CD4-positive, alpha-beta T cell (primary cell): ENCODE measurements at regions not wholly inside any gene's neighbourhood (a gene's known extent, or its start where the extent isn't known, plus 50 kb on each side); places are given as distances from the start of the nearest gene placed in this dataset.

ENCODE experiments used
- ATAC-seq: fragments of 200-7000 bp; cut with Tn5 transposase; one replicate; pipeline ENCODE4 v1.10.0; 2022; ENCODE audit warnings: mild to moderate bottlenecking; ENCODE audit not compliant: poor library complexity
- CTCF ChIA-PET: fragments of 350-600 bp; sonication (Branson Sonifier 250); formaldehyde crosslinking; loops from one replicate; lab custom pipeline; 2021; ENCODE audit warnings: antibody characterized with exemption, inconsistent platforms; lab: Charles Lee
- POLR2A ChIA-PET: fragments of 350-600 bp; sonication (Branson Sonifier 250); formaldehyde crosslinking; loops from one replicate; lab custom pipeline; 2021; ENCODE audit warnings: antibody characterized with exemption, inconsistent platforms; lab: Charles Lee
- DNase-seq, 14 experiments: peaks; one replicate each; pipeline ENCODE4 v3.0.0-alpha.2; 2013 to 2020; ENCODE audit warnings: mixed read lengths in 2 of 14
- H3K27ac ChIP-seq, 2 donors: one replicate each; pipeline versions ENCODE4 v1.5.1 to v1.7.0; 2013; ENCODE audit warnings: low read length in 2 of 2, low read depth in 1 of 2, mild to moderate bottlenecking in 1 of 2
- H3K27me3 ChIP-seq, 2 experiments: 1 replicate in 1 of 2; 2 replicates in 1 of 2; pipeline versions ENCODE4 v1.6.1 to v1.7.0; 2013; ENCODE audit warnings: low read length in 2 of 2, control low read depth in 1 of 2, mild to moderate bottlenecking in 1 of 2, moderate library complexity in 1 of 2; ENCODE audit not compliant: insufficient read depth in 2 of 2, control insufficient read depth in 1 of 2
- H3K36me3 ChIP-seq: one replicate; pipeline ENCODE4 v1.6.1; 2013; ENCODE audit warnings: low read length, control low read depth; ENCODE audit not compliant: insufficient read depth
- H3K4me1 ChIP-seq: one replicate; pipeline ENCODE4 v1.6.1; 2013; ENCODE audit warnings: low read length, control low read depth; ENCODE audit not compliant: insufficient read depth
- H3K4me3 ChIP-seq: one replicate; pipeline ENCODE4 v1.5.1; 2013; ENCODE audit warnings: mild to moderate bottlenecking, low read length, moderate library complexity
- H3K9me3 ChIP-seq, 2 experiments: 1 replicate in 1 of 2; 2 replicates in 1 of 2; pipeline versions ENCODE4 v1.6.1 to v1.7.0; 2013; ENCODE audit warnings: low read length in 2 of 2, mild to moderate bottlenecking in 2 of 2, control low read depth in 1 of 2, moderate library complexity in 1 of 2; ENCODE audit not compliant: control insufficient read depth in 1 of 2, insufficient read depth in 1 of 2
- H3K27ac Mint-ChIP-seq: one replicate; pipeline ENCODE4 v1.8.0; 2020; ENCODE audit warnings: mixed read lengths
- H3K27me3 Mint-ChIP-seq: one replicate; pipeline ENCODE4 v1.8.0; 2021; ENCODE audit warnings: mixed read lengths
- H3K36me3 Mint-ChIP-seq: one replicate; pipeline ENCODE4 v1.8.0; 2021; ENCODE audit warnings: low read depth, mixed read lengths
- H3K4me1 Mint-ChIP-seq: one replicate; pipeline ENCODE4 v1.8.0; 2021; ENCODE audit warnings: low read depth, mixed read lengths
- H3K4me3 Mint-ChIP-seq: one replicate; pipeline ENCODE4 v1.8.0; 2020; ENCODE audit warnings: mild to moderate bottlenecking, mixed read lengths
- H3K9me3 Mint-ChIP-seq: one replicate; pipeline ENCODE4 v1.8.0; 2020; ENCODE audit warnings: mixed read lengths
- intact Hi-C, 2 experiments: fragments of 100-400 bp; cut with DNase I in 1 of 2; cut with micrococcal nuclease in 1 of 2; formaldehyde crosslinking; loops; one replicate each; pipeline versions ENCODE4 v1.15.1 to v1.9.0; 2023 to 2025; cut with DNase I, micrococcal nuclease
- TF ChIP-seq, protein P1 (sequence below): fragments of 200-600 bp; IDR thresholded peaks from one replicate; pipeline ENCODE4 v1.8.0; 2022; ENCODE audit warnings: antibody characterized with exemption, mild to moderate bottlenecking

DNA sequence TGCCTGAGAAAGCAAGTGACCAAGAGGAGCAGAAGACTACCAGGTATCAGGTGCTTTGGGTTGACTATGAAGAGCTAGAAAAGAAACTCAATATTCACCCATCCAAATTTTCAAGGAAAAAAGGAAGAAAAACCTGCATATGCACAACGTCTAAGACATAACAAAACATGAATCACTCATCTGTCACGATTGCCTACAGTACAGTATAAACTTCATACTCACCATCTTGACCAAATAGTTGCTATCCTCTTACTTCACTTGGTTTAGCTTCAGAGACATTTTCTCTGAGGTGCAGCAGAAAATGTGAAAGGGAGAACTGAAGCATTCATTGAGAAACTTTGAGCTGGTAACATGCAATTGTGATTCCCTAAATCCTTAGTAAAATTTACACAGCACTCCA is 228.6 kb upstream of the MPDZ start:
- Mint-ChIP-seq H3K27ac (no peak overlapping the region), H3K9me3 (peaks cover 8% of the 10 kb centered on the region), H3K4me3 (no peak overlapping the region), H3K36me3 (no peaks in the 10 kb centered on the region), H3K27me3 (no peaks in the 10 kb centered on the region), H3K4me1 (no peaks in the 10 kb centered on the region)
- CTCF ChIA-PET, result no interaction called here
- Histone ChIP-seq H3K27me3 (no peaks in the 10 kb centered on the region), H3K4me3 (no peak overlapping the region), H3K9me3 (peaks cover 0 to 8% of the 10 kb centered on the region in 2 experiments), H3K27ac (no peak overlapping the region), H3K4me1 (no peaks in the 10 kb centered on the region), H3K36me3 (no peaks in the 10 kb centered on the region)
- no peak for ATAC-seq
- DNase-seq, result no peak
- POLR2A ChIA-PET, result no interaction called here
- intact Hi-C loops, result no loop called here
- TF ChIP-seq, protein P1, sequence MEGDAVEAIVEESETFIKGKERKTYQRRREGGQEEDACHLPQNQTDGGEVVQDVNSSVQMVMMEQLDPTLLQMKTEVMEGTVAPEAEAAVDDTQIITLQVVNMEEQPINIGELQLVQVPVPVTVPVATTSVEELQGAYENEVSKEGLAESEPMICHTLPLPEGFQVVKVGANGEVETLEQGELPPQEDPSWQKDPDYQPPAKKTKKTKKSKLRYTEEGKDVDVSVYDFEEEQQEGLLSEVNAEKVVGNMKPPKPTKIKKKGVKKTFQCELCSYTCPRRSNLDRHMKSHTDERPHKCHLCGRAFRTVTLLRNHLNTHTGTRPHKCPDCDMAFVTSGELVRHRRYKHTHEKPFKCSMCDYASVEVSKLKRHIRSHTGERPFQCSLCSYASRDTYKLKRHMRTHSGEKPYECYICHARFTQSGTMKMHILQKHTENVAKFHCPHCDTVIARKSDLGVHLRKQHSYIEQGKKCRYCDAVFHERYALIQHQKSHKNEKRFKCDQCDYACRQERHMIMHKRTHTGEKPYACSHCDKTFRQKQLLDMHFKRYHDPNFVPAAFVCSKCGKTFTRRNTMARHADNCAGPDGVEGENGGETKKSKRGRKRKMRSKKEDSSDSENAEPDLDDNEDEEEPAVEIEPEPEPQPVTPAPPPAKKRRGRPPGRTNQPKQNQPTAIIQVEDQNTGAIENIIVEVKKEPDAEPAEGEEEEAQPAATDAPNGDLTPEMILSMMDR, result no peak

DNA sequence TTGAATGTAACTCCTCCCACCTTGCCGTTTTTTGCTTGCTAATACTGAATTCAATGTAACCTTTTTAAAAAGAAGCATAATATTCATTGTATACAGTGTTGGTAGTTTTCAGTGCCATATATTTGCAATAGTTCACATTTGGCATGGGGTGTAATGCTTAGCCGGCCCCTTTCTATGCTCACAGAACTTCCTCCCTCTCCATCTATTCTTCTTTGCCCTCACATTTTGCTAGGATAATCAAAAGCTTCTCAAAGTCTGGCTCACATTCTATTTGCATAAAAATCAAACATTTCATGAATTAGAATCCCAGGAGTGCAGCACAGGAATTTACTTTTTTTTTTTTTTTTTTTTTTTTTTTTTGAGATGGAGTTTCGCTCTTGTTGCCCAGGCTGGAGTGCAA is 226.3 kb upstream of the MPDZ start:
- Mint-ChIP-seq H3K4me3 (no peak overlapping the region), H3K4me1 (no peaks in the 10 kb centered on the region), H3K9me3 (peaks cover 10% of the 10 kb centered on the region), H3K36me3 (no peaks in the 10 kb centered on the region), H3K27me3 (no peaks in the 10 kb centered on the region), H3K27ac (no peak overlapping the region)
- DNase-seq, result no peak
- H3K36me3 ChIP-seq, result no peaks in the 10 kb centered on the region
- no peak overlapping the region for H3K4me3 ChIP-seq
- TF ChIP-seq, protein P1, result no peak
- ChIA-PET CTCF (no interaction called here), POLR2A (no interaction called here)
- no peak overlapping the region for H3K27ac ChIP-seq
- H3K27me3 ChIP-seq, result no peaks in the 10 kb centered on the region
- H3K4me1 ChIP-seq, result no peaks in the 10 kb centered on the region
- intact Hi-C loops, result loop anchor here in 1 of 2 experiments (1.0 kb wide), 1 partner anchor 26 kb away; no protein-coding TSS in a partner anchor
- no peak for ATAC-seq
- peaks cover 0 to 8% of the 10 kb centered on the region in 2 experiments for H3K9me3 ChIP-seq

DNA sequence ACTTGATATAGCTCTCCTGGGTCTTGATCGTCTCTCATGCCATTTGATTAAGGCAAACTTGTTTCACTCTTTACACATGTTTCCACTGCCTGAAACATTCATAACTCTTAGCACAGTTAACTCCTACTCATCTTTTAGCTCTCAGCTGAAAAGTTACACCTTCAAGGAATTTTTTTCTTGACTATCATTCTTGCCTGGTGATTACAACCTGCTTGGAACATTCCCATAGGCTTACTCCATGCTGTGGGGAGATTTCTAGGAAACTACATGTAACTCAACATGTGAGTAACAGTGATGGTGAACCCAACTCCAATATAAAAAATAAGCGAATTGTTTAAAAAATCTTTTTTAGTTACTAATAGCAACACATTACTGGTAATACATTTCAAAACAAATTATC is 224.1 kb upstream of the MPDZ start:
- POLR2A ChIA-PET, result no interaction called here
- Mint-ChIP-seq H3K27me3 (no peaks in the 10 kb centered on the region), H3K4me3 (no peak overlapping the region), H3K4me1 (no peaks in the 10 kb centered on the region), H3K36me3 (no peaks in the 10 kb centered on the region), H3K27ac (no peak overlapping the region), H3K9me3 (peaks cover 10% of the 10 kb centered on the region)
- H3K9me3 ChIP-seq, result peaks cover 0 to 8% of the 10 kb centered on the region in 2 experiments
- ATAC-seq (no peak), DNase-seq (no peak)
- H3K4me3 ChIP-seq, result no peak overlapping the region
- no peaks in the 10 kb centered on the region for H3K4me1 ChIP-seq
- CTCF ChIA-PET, result no interaction called here
- no peaks in the 10 kb centered on the region for H3K36me3 ChIP-seq
- H3K27ac ChIP-seq, result no peak overlapping the region
- TF ChIP-seq, protein P1, result no peak
- no peaks in the 10 kb centered on the region for H3K27me3 ChIP-seq
- intact Hi-C loops, result no loop called here
